ENCODE measurements at regions not wholly inside any gene's neighbourhood (a gene's known extent, or its start where the extent isn't known, plus 50 kb on each side); places are given as distances from the start of the nearest gene placed in this dataset.

DNA sequence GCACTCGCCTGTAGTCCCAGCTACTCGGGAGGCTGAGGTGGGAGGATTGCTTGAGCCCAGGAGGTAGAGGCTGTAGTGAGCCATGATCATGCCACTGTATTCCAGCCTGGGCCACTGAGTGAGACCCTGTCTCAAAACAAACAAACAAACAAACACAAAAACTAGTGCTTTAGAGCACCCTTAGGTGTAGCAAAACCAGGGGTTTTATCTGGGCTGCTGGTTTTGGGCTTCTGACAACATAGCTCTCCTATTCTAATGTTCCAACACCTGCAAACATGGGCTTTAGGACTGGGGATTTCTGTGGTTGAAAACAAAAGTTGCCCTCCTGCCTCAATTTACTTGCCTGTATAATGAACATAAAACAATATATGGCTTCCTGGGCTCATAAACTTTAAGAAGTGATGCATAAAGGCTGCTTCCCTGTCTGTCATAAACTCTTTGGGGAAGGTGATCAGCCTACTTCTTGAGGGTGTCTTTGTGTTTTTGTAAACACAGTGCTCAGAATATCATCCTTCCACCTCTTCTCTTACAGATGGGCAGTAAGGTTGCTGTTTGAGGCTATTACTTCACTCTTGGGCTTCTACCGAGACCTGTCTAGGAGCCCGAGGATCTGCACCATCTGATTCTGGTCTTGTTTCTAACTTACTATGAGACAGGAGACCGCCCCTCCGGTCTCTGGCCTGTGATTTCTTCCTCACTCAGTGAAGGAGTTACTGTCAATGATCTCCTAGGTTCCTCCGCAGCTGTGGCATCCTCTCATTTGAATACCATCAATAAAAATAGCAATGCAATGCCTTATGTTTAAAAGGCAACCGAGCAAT lies 246.5 kb downstream of the MYCN start:
- TF ChIP-seq, protein P1, sequence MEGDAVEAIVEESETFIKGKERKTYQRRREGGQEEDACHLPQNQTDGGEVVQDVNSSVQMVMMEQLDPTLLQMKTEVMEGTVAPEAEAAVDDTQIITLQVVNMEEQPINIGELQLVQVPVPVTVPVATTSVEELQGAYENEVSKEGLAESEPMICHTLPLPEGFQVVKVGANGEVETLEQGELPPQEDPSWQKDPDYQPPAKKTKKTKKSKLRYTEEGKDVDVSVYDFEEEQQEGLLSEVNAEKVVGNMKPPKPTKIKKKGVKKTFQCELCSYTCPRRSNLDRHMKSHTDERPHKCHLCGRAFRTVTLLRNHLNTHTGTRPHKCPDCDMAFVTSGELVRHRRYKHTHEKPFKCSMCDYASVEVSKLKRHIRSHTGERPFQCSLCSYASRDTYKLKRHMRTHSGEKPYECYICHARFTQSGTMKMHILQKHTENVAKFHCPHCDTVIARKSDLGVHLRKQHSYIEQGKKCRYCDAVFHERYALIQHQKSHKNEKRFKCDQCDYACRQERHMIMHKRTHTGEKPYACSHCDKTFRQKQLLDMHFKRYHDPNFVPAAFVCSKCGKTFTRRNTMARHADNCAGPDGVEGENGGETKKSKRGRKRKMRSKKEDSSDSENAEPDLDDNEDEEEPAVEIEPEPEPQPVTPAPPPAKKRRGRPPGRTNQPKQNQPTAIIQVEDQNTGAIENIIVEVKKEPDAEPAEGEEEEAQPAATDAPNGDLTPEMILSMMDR (IDR thresholded peaks at IDR 0.05): no peak
- TF ChIP-seq POLR2A (IDR thresholded peaks at IDR 0.05): no peak
